GM23338 (cell line): ENCODE measurements at regions not wholly inside any gene's neighbourhood (a gene's known extent, or its start where the extent isn't known, plus 50 kb on each side); places are given as distances from the start of the nearest gene placed in this dataset.

ENCODE experiments used
- ATAC-seq: fragments of 200-7000 bp; cut with Tn5 transposase; 3 replicates; pipeline ENCODE4 v1.9.1; 2020
- DNase-seq: peaks from one replicate; pipeline ENCODE4 v3.0.0-alpha.2; 2015; ENCODE audit warnings: low spot score
- H2AFZ ChIP-seq: fragments of 200-600 bp; sonication (generic); 2 replicates; pipeline ENCODE4 v1.8.0; 2016; ENCODE audit warnings: antibody characterized with exemption, mild to moderate bottlenecking, moderate library complexity
- H3F3A ChIP-seq: fragments of 200-600 bp; sonication (generic); replicated peaks from 2 replicates; pipeline ENCODE4 v1.8.0; 2017; ENCODE audit warnings: antibody characterized with exemption, mixed run types, low read depth
- H3K27ac ChIP-seq: fragments of 200-600 bp; sonication (generic); 2 replicates; pipeline ENCODE4 v1.6.1; 2016; ENCODE audit warnings: low read depth
- H3K27me3 ChIP-seq: fragments of 200-600 bp; sonication (generic); 2 replicates; pipeline ENCODE4 v1.8.0; 2016; ENCODE audit warnings: mild to moderate bottlenecking, mixed run types, moderate library complexity; ENCODE audit not compliant: insufficient read depth
- H3K36me3 ChIP-seq: fragments of 200-600 bp; sonication (generic); 2 replicates; pipeline ENCODE4 v1.8.0; 2016; ENCODE audit warnings: mild to moderate bottlenecking; ENCODE audit not compliant: insufficient read depth
- H3K4me1 ChIP-seq: fragments of 200-600 bp; sonication (generic); 2 replicates; pipeline ENCODE4 v1.8.0; 2016; ENCODE audit warnings: mild to moderate bottlenecking, moderate library complexity; ENCODE audit not compliant: insufficient read depth
- H3K4me2 ChIP-seq: fragments of 200-600 bp; sonication (generic); 2 replicates; pipeline ENCODE4 v1.7.1; 2017; ENCODE audit warnings: mixed run types
- H3K4me3 ChIP-seq: fragments of 200-600 bp; sonication (generic); 2 replicates; pipeline ENCODE4 v1.6.1; 2016; ENCODE audit warnings: mixed run types
- H3K79me2 ChIP-seq: fragments of 200-600 bp; sonication (generic); replicated peaks from 2 replicates; pipeline ENCODE4 v1.8.0; 2017; ENCODE audit warnings: mild to moderate bottlenecking; ENCODE audit not compliant: insufficient read depth
- H3K9me2 ChIP-seq: fragments of 200-600 bp; sonication (generic); 2 replicates; pipeline ENCODE4 v1.8.0; 2017; ENCODE audit not compliant: insufficient read depth
- H4K20me1 ChIP-seq: fragments of 200-600 bp; sonication (generic); replicated peaks from 2 replicates; pipeline ENCODE4 v1.8.0; 2017; ENCODE audit warnings: mild to moderate bottlenecking; ENCODE audit not compliant: insufficient read depth
- H3K27ac Mint-ChIP-seq: 2 replicates; pipeline ENCODE4 v1.8.0; 2020; ENCODE audit warnings: inconsistent platforms, mild to moderate bottlenecking, moderate library complexity, mixed read lengths
- H3K27me3 Mint-ChIP-seq: 3 replicates; pipeline ENCODE4 v1.8.0; 2022; ENCODE audit warnings: low read depth, mild to moderate bottlenecking, moderate library complexity, mixed read lengths, inconsistent platforms; ENCODE audit not compliant: insufficient read depth, poor library complexity
- H3K36me3 Mint-ChIP-seq: 3 replicates; pipeline ENCODE4 v1.8.0; 2021; ENCODE audit warnings: low read depth, mild to moderate bottlenecking, inconsistent platforms, moderate library complexity, mixed read lengths
- H3K4me1 Mint-ChIP-seq: 3 replicates; pipeline ENCODE4 v1.8.0; 2020; ENCODE audit warnings: mild to moderate bottlenecking, inconsistent platforms, mixed read lengths
- H3K4me3 Mint-ChIP-seq: 3 replicates; pipeline ENCODE4 v1.8.0; 2021; ENCODE audit warnings: moderate library complexity, mild to moderate bottlenecking, inconsistent platforms, mixed read lengths
- H3K9me3 Mint-ChIP-seq: 3 replicates; pipeline ENCODE4 v1.8.0; 2020; ENCODE audit warnings: moderate library complexity, mild to moderate bottlenecking, inconsistent platforms, mixed read lengths
- CTCF ChIP-seq, 2 experiments: fragments of 200-600 bp in 1 of 2; sonication (generic) in 1 of 2; conservative IDR thresholded peaks; 2 replicates each; pipeline versions ENCODE4 v1.5.1 to v1.6.1; 2016 to 2017; ENCODE audit warnings: antibody characterized with exemption in 2 of 2, low read depth in 2 of 2, mild to moderate bottlenecking in 2 of 2, moderate library complexity in 1 of 2
- EZH2 ChIP-seq: fragments of 200-600 bp; sonication (generic); IDR thresholded peaks from one replicate; pipeline ENCODE4 v1.8.0; 2017; ENCODE audit warnings: antibody characterized with exemption, mild to moderate bottlenecking, low read depth; ENCODE audit not compliant: unreplicated experiment
- EZH2phosphoT487 ChIP-seq: fragments of 200-600 bp; sonication (generic); IDR thresholded peaks from one replicate; pipeline ENCODE4 v1.8.1; 2018; ENCODE audit warnings: antibody characterized with exemption; ENCODE audit not compliant: unreplicated experiment
- REST ChIP-seq: IDR thresholded peaks from one replicate; pipeline ENCODE4 v1.6.1; 2018; ENCODE audit warnings: antibody characterized with exemption; ENCODE audit not compliant: unreplicated experiment
- ZNF114 ChIP-seq: fragments of 250-450 bp; sonication (Bioruptor Pico); IDR thresholded peaks from 2 replicates; pipeline ENCODE4 v1.5.0; 2020; ENCODE audit warnings: mild to moderate bottlenecking, moderate library complexity
- ZNF331 ChIP-seq: fragments of 250-450 bp; sonication (Bioruptor Pico); IDR thresholded peaks from 2 replicates; pipeline ENCODE4 v1.5.0; 2020; ENCODE audit warnings: low read depth, mild to moderate bottlenecking, moderate library complexity
- ZNF462 ChIP-seq: fragments of 250-450 bp; sonication (Bioruptor Pico); IDR thresholded peaks from 2 replicates; pipeline ENCODE4 v1.5.0; 2020; ENCODE audit warnings: mild to moderate bottlenecking, moderate library complexity

DNA sequence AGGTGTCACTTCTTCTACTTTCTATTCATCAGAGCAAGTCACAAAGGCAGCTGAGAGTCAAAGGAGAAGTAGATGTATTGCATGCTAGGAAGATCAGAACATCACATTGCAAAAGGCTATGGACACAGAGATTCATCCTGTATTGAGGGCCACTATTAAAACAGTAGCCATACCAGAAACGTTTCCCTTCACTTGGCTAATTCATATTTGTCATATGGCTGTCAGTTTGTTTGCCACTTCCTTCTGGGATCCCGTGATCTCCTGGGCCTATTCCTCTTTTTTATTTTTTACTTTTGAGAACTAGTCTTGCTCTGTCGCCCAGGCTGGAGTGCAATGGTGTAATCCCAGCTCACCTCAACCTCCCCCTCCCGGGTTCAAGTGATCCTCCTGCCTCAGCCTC, 184.0 kb upstream of the SATB1 start:
- Mint-ChIP-seq H3K36me3 (no peaks in the 10 kb centered on the region; the same call in 2 of the 3 replicates), H3K4me3 (no peak overlapping the region), H3K9me3 (no peaks in the 10 kb centered on the region; the same call in 2 of the 3 replicates), H3K4me1 (no peaks in the 10 kb centered on the region), H3K27ac (no peak overlapping the region), H3K27me3 (peaks cover 2% of the 10 kb centered on the region)
- ATAC-seq = no peak
- H3K9me2 ChIP-seq = peaks cover 5% of the 10 kb centered on the region; the same call in 1 of the 2 replicates
- H3K27me3 ChIP-seq = no peaks in the 10 kb centered on the region
- no peaks in the 10 kb centered on the region for H3K36me3 ChIP-seq
- no peaks in the 10 kb centered on the region for H3K4me1 ChIP-seq
- no peaks in the 10 kb centered on the region for H3F3A ChIP-seq
- H4K20me1 ChIP-seq = no peaks in the 10 kb centered on the region
- TF ChIP-seq ZNF114 (CRISPR knock-in tag) (no peak), EZH2 (no peak), ZNF331 (CRISPR knock-in tag) (no peak), REST (no peak), ZNF462 (no peak), EZH2phosphoT487 (no peak), CTCF (conservative IDR thresholded peaks at IDR 0.05; ENCODE audit: low read depth in 2 of 2) (no peak)
- H3K4me3 ChIP-seq = no peak overlapping the region
- no peak overlapping the region for H3K4me2 ChIP-seq
- H3K79me2 ChIP-seq = no peaks in the 10 kb centered on the region
- no peak overlapping the region for H2AFZ ChIP-seq
- no peak overlapping the region for H3K27ac ChIP-seq
- no peak for DNase-seq
